Subcutaneous abdominal adipose tissue (tissue), 5 donors: ENCODE measurements at regions not wholly inside any gene's neighbourhood (a gene's known extent, or its start where the extent isn't known, plus 50 kb on each side); places are given as distances from the start of the nearest gene placed in this dataset.

Source experiments
- H3K27ac ChIP-seq: one replicate; pipeline ENCODE4 v1.7.0; 2013; ENCODE audit warnings: low read depth, mild to moderate bottlenecking, inconsistent platforms, low read length, moderate library complexity
- H3K27me3 ChIP-seq, 5 donors: one replicate each; pipeline ENCODE4 v1.7.0; 2013; ENCODE audit warnings: low read length in 5 of 5, inconsistent platforms in 1 of 5; ENCODE audit not compliant: control insufficient read depth in 5 of 5, insufficient read depth in 4 of 5
- H3K36me3 ChIP-seq, 5 donors: one replicate each; pipeline ENCODE4 v1.7.0; 2013; ENCODE audit warnings: low read length in 5 of 5; ENCODE audit not compliant: control insufficient read depth in 5 of 5, insufficient read depth in 5 of 5
- H3K4me1 ChIP-seq, 5 donors: one replicate each; pipeline ENCODE4 v1.7.0; 2013; ENCODE audit warnings: low read length in 5 of 5, mild to moderate bottlenecking in 3 of 5, moderate library complexity in 1 of 5; ENCODE audit not compliant: control insufficient read depth in 5 of 5, insufficient read depth in 5 of 5
- H3K4me3 ChIP-seq, 5 donors: one replicate each; pipeline ENCODE4 v1.7.0; 2013; ENCODE audit warnings: low read length in 5 of 5, low read depth in 1 of 5
- H3K9ac ChIP-seq, 5 donors: one replicate each; pipeline ENCODE4 v1.7.0; 2013; ENCODE audit warnings: low read length in 5 of 5, mild to moderate bottlenecking in 4 of 5, moderate library complexity in 3 of 5
- H3K9me3 ChIP-seq, 5 donors: one replicate each; pipeline ENCODE4 v1.7.0; 2013; ENCODE audit warnings: low read length in 5 of 5; ENCODE audit not compliant: control insufficient read depth in 5 of 5
- donor health status: healthy.
- donor health status: healthy.
- donor health status: healthy.
- donor health status: healthy.
- donor health status: healthy.

DNA sequence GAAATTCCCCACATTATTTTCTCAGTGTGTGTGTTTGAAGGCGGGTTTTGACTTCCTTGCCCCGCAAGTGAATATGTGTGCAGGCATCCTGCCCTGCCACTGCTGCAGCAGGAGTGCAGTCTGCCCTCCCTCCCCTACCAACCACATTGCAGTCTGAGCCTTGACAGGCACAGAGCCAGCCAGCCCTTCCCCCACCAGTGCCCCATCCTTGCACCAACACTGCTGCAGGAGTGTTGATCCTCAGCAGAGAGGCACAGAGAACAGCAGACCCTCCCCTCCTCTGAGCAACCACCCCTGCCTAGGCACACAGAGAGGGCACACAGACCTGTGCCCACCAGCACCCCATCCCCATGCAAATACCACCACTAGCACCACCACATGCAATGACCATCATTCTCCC, 683.0 kb upstream of the PKDCC start:
- Histone ChIP-seq H3K27me3 (no peaks in the 10 kb centered on the region), H3K4me1 (no peaks in the 10 kb centered on the region), H3K4me3 (no peak overlapping the region), H3K36me3 (peaks cover 0 to 7% (median 0%) of the 10 kb centered on the region in 5 donors), H3K27ac (no peak overlapping the region), H3K9ac (no peak overlapping the region), H3K9me3 (peaks cover 2 to 14% (median 9%) of the 10 kb centered on the region in 5 donors)

GRCh38 chr2:41375901-41376300, 671.9 kb upstream of the PKDCC start:
- Histone ChIP-seq H3K4me3 (no peak overlapping the region), H3K36me3 (no peaks in the 10 kb centered on the region), H3K27me3 (no peaks in the 10 kb centered on the region), H3K4me1 (no peaks in the 10 kb centered on the region), H3K9me3 (peaks cover 0 to 8% (median 5%) of the 10 kb centered on the region in 5 donors), H3K9ac (no peak overlapping the region), H3K27ac (no peak overlapping the region)

DNA sequence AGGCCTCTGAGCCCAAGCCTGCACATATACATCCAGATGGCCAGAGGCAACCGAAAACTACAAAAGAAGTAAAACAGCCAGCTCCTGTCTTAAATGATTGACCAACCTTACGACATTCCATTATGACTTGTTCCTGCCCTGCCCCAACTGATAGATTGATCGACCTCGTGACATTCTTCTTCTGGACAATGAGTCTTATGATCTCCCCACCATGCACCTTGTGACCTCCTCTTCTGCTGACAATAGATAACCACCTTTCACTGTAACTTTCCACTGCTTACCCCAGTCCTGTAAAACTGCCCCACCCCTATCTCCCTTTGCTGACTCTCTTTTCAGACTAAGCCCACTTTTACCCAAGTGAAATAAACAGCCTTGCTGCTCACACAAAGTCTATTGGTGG, 670.0 kb upstream of the PKDCC start:
- Histone ChIP-seq H3K4me3 (no peak overlapping the region), H3K9me3 (no peaks in the 10 kb centered on the region), H3K27me3 (no peaks in the 10 kb centered on the region), H3K36me3 (no peaks in the 10 kb centered on the region), H3K27ac (no peak overlapping the region), H3K9ac (no peak overlapping the region), H3K4me1 (no peaks in the 10 kb centered on the region)

- no peaks in the 10 kb centered on the region for H3K9me3 ChIP-seq
- H3K4me3 ChIP-seq: no peak overlapping the region
- H3K4me1 ChIP-seq: no peaks in the 10 kb centered on the region
- no peaks in the 10 kb centered on the region for H3K27me3 ChIP-seq
- H3K27ac ChIP-seq: no peak overlapping the region
- no peaks in the 10 kb centered on the region for H3K36me3 ChIP-seq
- no peak overlapping the region for H3K9ac ChIP-seq
These were observed 669.4 kb upstream of the PKDCC start for GRCh38 chr2:41378420-41378819.

DNA sequence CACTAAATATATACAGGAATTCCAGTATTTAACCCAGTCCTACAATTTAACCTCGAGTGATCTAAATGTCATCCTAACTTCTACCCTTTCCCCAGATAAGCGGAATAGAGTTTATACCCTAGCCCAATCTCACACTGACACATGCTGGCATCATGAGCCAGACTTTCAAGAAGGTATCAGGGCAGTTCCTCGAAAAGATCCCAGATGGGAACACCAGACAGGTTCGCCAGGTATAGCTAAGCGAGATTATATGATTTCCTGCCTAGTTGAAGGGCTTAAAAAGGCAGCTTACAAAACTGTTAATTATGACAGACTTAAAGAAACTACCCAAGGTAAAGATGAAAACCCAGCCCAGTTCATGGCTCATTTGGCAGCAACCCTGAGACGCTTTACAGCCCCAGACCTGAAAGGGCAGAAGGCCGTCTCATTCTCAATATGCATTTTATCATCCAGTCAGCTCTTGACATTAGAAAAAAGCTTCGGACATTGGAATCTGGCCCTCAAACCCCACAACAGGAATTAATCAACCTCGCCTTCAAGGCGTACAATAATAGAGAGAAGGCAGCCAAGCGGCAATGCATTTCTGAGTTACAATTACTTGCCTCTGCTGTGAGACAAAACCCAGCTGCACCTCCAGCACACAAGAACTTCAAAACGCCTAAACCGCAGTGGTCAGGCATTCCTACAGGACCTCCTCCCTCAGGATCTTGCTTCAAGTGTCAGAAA, 668.2 kb upstream of the PKDCC start:
- H3K27ac ChIP-seq: no peak overlapping the region
- no peak overlapping the region for H3K4me3 ChIP-seq
- H3K9me3 ChIP-seq: no peaks in the 10 kb centered on the region
- H3K36me3 ChIP-seq: no peaks in the 10 kb centered on the region
- H3K4me1 ChIP-seq: no peaks in the 10 kb centered on the region
- H3K27me3 ChIP-seq: no peaks in the 10 kb centered on the region
- no peak overlapping the region for H3K9ac ChIP-seq

GRCh38 chr2:41381701-41382100, 666.1 kb upstream of the PKDCC start:
- Histone ChIP-seq H3K27me3 (no peaks in the 10 kb centered on the region), H3K36me3 (no peaks in the 10 kb centered on the region), H3K4me3 (no peak overlapping the region), H3K9me3 (no peaks in the 10 kb centered on the region), H3K27ac (no peak overlapping the region), H3K4me1 (no peaks in the 10 kb centered on the region), H3K9ac (no peak overlapping the region)

DNA sequence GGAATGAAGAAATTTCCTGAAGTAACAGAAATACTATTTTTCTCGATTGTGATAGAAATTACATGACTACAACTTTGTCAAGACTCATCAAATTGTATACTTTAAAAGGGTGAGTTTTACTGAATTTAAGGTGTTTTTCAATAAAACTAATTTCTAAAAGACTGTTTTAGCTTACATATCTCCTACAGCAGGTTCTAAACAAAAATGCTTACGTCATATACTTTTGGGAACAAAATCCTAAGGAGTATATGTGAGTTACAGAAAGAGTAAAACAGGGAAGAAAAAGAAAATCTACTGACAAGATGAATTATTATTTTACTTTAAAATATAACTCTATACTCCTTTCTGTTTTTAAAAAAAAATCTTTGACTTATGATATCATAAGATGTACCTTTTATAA, 660.3 kb upstream of the PKDCC start:
- H3K4me3 ChIP-seq: no peak overlapping the region
- no peak overlapping the region for H3K27ac ChIP-seq
- H3K4me1 ChIP-seq: no peaks in the 10 kb centered on the region
- no peak overlapping the region for H3K9ac ChIP-seq
- H3K9me3 ChIP-seq: no peaks in the 10 kb centered on the region
- H3K27me3 ChIP-seq: no peaks in the 10 kb centered on the region
- H3K36me3 ChIP-seq: no peaks in the 10 kb centered on the region

GRCh38 chr2:41393621-41394020, 654.2 kb upstream of the PKDCC start:
- Histone ChIP-seq H3K27ac (no peak overlapping the region), H3K36me3 (no peaks in the 10 kb centered on the region)

GRCh38 chr2:41394541-41394940, 653.3 kb upstream of the PKDCC start:
- Histone ChIP-seq H3K4me3 (no peak overlapping the region), H3K27ac (no peak overlapping the region), H3K27me3 (no peaks in the 10 kb centered on the region), H3K36me3 (no peaks in the 10 kb centered on the region), H3K9me3 (no peaks in the 10 kb centered on the region), H3K9ac (no peak overlapping the region), H3K4me1 (no peaks in the 10 kb centered on the region)

More at GRCh38 chr2:41393621-41394020, 654.2 kb upstream of the PKDCC start:
- Histone ChIP-seq H3K4me1 (no peaks in the 10 kb centered on the region), H3K9ac (no peak overlapping the region), H3K9me3 (no peaks in the 10 kb centered on the region), H3K27me3 (no peaks in the 10 kb centered on the region), H3K4me3 (no peak overlapping the region)

DNA sequence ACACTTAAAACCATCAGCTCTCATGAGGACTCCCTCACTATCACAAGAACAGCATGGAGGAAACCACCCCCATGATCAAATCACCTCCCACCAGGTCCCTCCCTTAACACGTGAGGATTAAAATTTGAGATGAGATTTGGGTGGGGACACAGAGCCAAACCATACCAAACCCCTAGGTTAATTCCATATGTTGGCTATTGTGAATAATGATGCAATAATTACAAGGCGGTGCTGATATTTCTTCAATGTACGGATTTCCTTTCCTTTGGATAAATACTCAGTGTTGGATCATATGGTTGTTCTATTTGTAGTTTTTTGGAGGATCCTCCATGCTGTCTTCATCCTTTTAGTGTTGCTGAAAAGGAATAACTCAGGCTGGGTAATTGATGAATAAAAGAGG, 652.1 kb upstream of the PKDCC start:
- Histone ChIP-seq H3K27ac (no peak overlapping the region), H3K9ac (no peak overlapping the region), H3K36me3 (no peaks in the 10 kb centered on the region), H3K4me1 (no peaks in the 10 kb centered on the region), H3K9me3 (no peaks in the 10 kb centered on the region), H3K27me3 (no peaks in the 10 kb centered on the region), H3K4me3 (no peak overlapping the region)
